ENCODE measurements at regions not wholly inside any gene's neighbourhood (a gene's known extent, or its start where the extent isn't known, plus 50 kb on each side); places are given as distances from the start of the nearest gene placed in this dataset.

- Histone ChIP-seq H3K36me3 (replicated peaks in 1 of 2; ENCODE audit: control insufficient read depth in 2 of 2, insufficient read depth in 2 of 2, low read length in 2 of 2) (no peaks in the 10 kb centered on the region), H3K79me1 (ENCODE audit: low read depth, low read length) (no peaks in the 10 kb centered on the region), H4K91ac (ENCODE audit: low read depth, low read length, poor library complexity) (no peak overlapping the region), H3K4ac (ENCODE audit: low read length) (no peak overlapping the region), H3K18ac (ENCODE audit: low read length) (no peak overlapping the region), H2BK12ac (ENCODE audit: low read length) (no peak overlapping the region), H3K4me2 (ENCODE audit: insufficient read depth, low read length, poor library complexity, severe bottlenecking) (no peak overlapping the region), H3K4me1 (ENCODE audit: control insufficient read depth in 2 of 2, insufficient read depth in 1 of 2, low read depth in 1 of 2, low read length in 2 of 2) (no peaks in the 10 kb centered on the region), H3K9me3 (replicated peaks in 1 of 2; ENCODE audit: control insufficient read depth in 2 of 2, insufficient read depth in 1 of 2, low read depth in 1 of 2, low read length in 2 of 2) (no peaks in the 10 kb centered on the region), H3K27me3 (ENCODE audit: control insufficient read depth in 3 of 3, insufficient read depth in 3 of 3, low read depth in 1 of 3, low read length in 3 of 3) (no peaks in the 10 kb centered on the region), H3K9ac (ENCODE audit: low read depth, low read length, poor library complexity) (no peak overlapping the region), H3K23ac (ENCODE audit: low read depth, low read length, poor library complexity) (no peak overlapping the region), H3K27ac (replicated peaks; ENCODE audit: low read length) (no peak overlapping the region), H2BK5ac (ENCODE audit: low read length) (no peak overlapping the region), H2AK5ac (ENCODE audit: low read depth, low read length) (no peak overlapping the region), H2AFZ (ENCODE audit: low read length) (no peak overlapping the region), H3K14ac (ENCODE audit: low read length) (no peak overlapping the region), H2BK120ac (ENCODE audit: low read depth, low read length) (no peak overlapping the region), H3K4me3 (ENCODE audit: low read length in 2 of 2) (no peak overlapping the region), H2BK15ac (ENCODE audit: low read length) (no peak overlapping the region), H4K8ac (ENCODE audit: low read depth, low read length) (no peak overlapping the region)
- peak; percentile 12 for DNase-seq (ENCODE audit: low spot score)
- WGBS, 2 donors (ENCODE audit: extremely low coverage in 2 of 2, insufficient read length in 2 of 2, insufficient replicate concordance in 1 of 2): no CpG with 5 or more reads among the region's 5 CpGs
Observed at GRCh38 chr12:17976202-17976601, 113.8 kb downstream of the RERGL start.

- H3K9ac ChIP-seq (ENCODE audit: low read depth, low read length, poor library complexity): no peak overlapping the region
- no peaks in the 10 kb centered on the region for H3K79me1 ChIP-seq (ENCODE audit: low read depth, low read length)
- no peak overlapping the region for H3K18ac ChIP-seq (ENCODE audit: low read length)
- no peak overlapping the region for H2AK5ac ChIP-seq (ENCODE audit: low read depth, low read length)
- no peak overlapping the region for H4K91ac ChIP-seq (ENCODE audit: low read depth, low read length, poor library complexity)
- no peak overlapping the region for H3K14ac ChIP-seq (ENCODE audit: low read length)
- no peak overlapping the region for H3K4me2 ChIP-seq (ENCODE audit: insufficient read depth, low read length, poor library complexity, severe bottlenecking)
- H3K36me3 ChIP-seq (replicated peaks in 1 of 2; ENCODE audit: control insufficient read depth in 2 of 2, insufficient read depth in 2 of 2, low read length in 2 of 2): no peaks in the 10 kb centered on the region
- no peaks in the 10 kb centered on the region for H3K27me3 ChIP-seq (ENCODE audit: control insufficient read depth in 3 of 3, insufficient read depth in 3 of 3, low read depth in 1 of 3, low read length in 3 of 3)
- no peak overlapping the region for H2AFZ ChIP-seq (ENCODE audit: low read length)
- no peak overlapping the region for H2BK120ac ChIP-seq (ENCODE audit: low read depth, low read length)
- no peak overlapping the region for H3K23ac ChIP-seq (ENCODE audit: low read depth, low read length, poor library complexity)
- WGBS, 2 donors (ENCODE audit: extremely low coverage in 2 of 2, insufficient read length in 2 of 2, insufficient replicate concordance in 1 of 2): no CpG with 5 or more reads among the region's 1 CpG
- H3K27ac ChIP-seq (replicated peaks; ENCODE audit: low read length): no peak overlapping the region
- H3K4me1 ChIP-seq (ENCODE audit: control insufficient read depth in 2 of 2, insufficient read depth in 1 of 2, low read depth in 1 of 2, low read length in 2 of 2): no peaks in the 10 kb centered on the region
- H2BK15ac ChIP-seq (ENCODE audit: low read length): no peak overlapping the region
- no peak for DNase-seq (ENCODE audit: low spot score)
- H3K9me3 ChIP-seq (replicated peaks in 1 of 2; ENCODE audit: control insufficient read depth in 2 of 2, insufficient read depth in 1 of 2, low read depth in 1 of 2, low read length in 2 of 2): no peaks in the 10 kb centered on the region
- H2BK12ac ChIP-seq (ENCODE audit: low read length): no peak overlapping the region
- H2BK5ac ChIP-seq (ENCODE audit: low read length): no peak overlapping the region
- no peak overlapping the region for H3K4me3 ChIP-seq (ENCODE audit: low read length in 2 of 2)
- no peak overlapping the region for H4K8ac ChIP-seq (ENCODE audit: low read depth, low read length)
- H3K4ac ChIP-seq (ENCODE audit: low read length): no peak overlapping the region
Observed at GRCh38 chr12:17975763-17976162, 114.2 kb downstream of the RERGL start.

DNA sequence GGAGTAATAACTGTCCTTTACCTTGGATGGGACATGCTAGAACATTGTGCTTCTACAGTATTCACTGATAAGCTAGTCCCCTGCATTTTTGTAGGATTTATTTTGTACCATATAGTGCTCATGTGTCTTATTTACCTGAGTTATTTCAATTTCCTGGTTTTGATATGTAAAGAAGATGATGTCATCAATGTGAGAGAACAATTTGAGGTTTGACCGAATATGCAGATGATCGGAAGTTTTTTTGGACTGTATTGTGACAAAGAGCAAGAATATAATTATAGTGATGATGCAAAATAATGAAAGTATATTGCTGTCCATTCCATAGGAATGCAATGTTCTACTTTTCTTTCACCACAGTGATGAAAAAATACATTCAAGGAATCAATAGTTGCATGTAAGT lies 114.8 kb downstream of the RERGL start:
- H3K9ac ChIP-seq (ENCODE audit: low read depth, low read length, poor library complexity): no peak overlapping the region
- no peak overlapping the region for H3K4me3 ChIP-seq (ENCODE audit: low read length in 2 of 2)
- no peaks in the 10 kb centered on the region for H3K9me3 ChIP-seq (replicated peaks in 1 of 2; ENCODE audit: control insufficient read depth in 2 of 2, insufficient read depth in 1 of 2, low read depth in 1 of 2, low read length in 2 of 2)
- no peak overlapping the region for H3K18ac ChIP-seq (ENCODE audit: low read length)
- no peak overlapping the region for H3K4me2 ChIP-seq (ENCODE audit: insufficient read depth, low read length, poor library complexity, severe bottlenecking)
- H2AFZ ChIP-seq (ENCODE audit: low read length): no peak overlapping the region
- H3K79me1 ChIP-seq (ENCODE audit: low read depth, low read length): no peaks in the 10 kb centered on the region
- H3K14ac ChIP-seq (ENCODE audit: low read length): no peak overlapping the region
- no peaks in the 10 kb centered on the region for H3K27me3 ChIP-seq (ENCODE audit: control insufficient read depth in 3 of 3, insufficient read depth in 3 of 3, low read depth in 1 of 3, low read length in 3 of 3)
- no peak for DNase-seq (ENCODE audit: low spot score)
- no CpG with 5 or more reads among the region's 2 CpGs for WGBS, 2 donors (ENCODE audit: extremely low coverage in 2 of 2, insufficient read length in 2 of 2, insufficient replicate concordance in 1 of 2)
- no peak overlapping the region for H2BK120ac ChIP-seq (ENCODE audit: low read depth, low read length)
- no peak overlapping the region for H2BK12ac ChIP-seq (ENCODE audit: low read length)
- H2BK5ac ChIP-seq (ENCODE audit: low read length): no peak overlapping the region
- no peaks in the 10 kb centered on the region for H3K4me1 ChIP-seq (ENCODE audit: control insufficient read depth in 2 of 2, insufficient read depth in 1 of 2, low read depth in 1 of 2, low read length in 2 of 2)
- H3K36me3 ChIP-seq (replicated peaks in 1 of 2; ENCODE audit: control insufficient read depth in 2 of 2, insufficient read depth in 2 of 2, low read length in 2 of 2): no peaks in the 10 kb centered on the region
- H4K91ac ChIP-seq (ENCODE audit: low read depth, low read length, poor library complexity): no peak overlapping the region
- no peak overlapping the region for H3K23ac ChIP-seq (ENCODE audit: low read depth, low read length, poor library complexity)
- H2AK5ac ChIP-seq (ENCODE audit: low read depth, low read length): no peak overlapping the region
- H4K8ac ChIP-seq (ENCODE audit: low read depth, low read length): no peak overlapping the region
- no peak overlapping the region for H3K4ac ChIP-seq (ENCODE audit: low read length)
- H2BK15ac ChIP-seq (ENCODE audit: low read length): no peak overlapping the region
- no peak overlapping the region for H3K27ac ChIP-seq (replicated peaks; ENCODE audit: low read length)

- no peak overlapping the region for H3K4me3 ChIP-seq (ENCODE audit: low read length in 2 of 2)
- H3K14ac ChIP-seq (ENCODE audit: low read length): no peak overlapping the region
- H3K27me3 ChIP-seq (ENCODE audit: control insufficient read depth in 3 of 3, insufficient read depth in 3 of 3, low read depth in 1 of 3, low read length in 3 of 3): no peaks in the 10 kb centered on the region
- H2BK15ac ChIP-seq (ENCODE audit: low read length): no peak overlapping the region
- H2AFZ ChIP-seq (ENCODE audit: low read length): no peak overlapping the region
- H4K8ac ChIP-seq (ENCODE audit: low read depth, low read length): no peak overlapping the region
- no peaks in the 10 kb centered on the region for H3K79me1 ChIP-seq (ENCODE audit: low read depth, low read length)
- no peaks in the 10 kb centered on the region for H3K9me3 ChIP-seq (replicated peaks in 1 of 2; ENCODE audit: control insufficient read depth in 2 of 2, insufficient read depth in 1 of 2, low read depth in 1 of 2, low read length in 2 of 2)
- no peak overlapping the region for H3K4ac ChIP-seq (ENCODE audit: low read length)
- H3K9ac ChIP-seq (ENCODE audit: low read depth, low read length, poor library complexity): no peak overlapping the region
- no peaks in the 10 kb centered on the region for H3K4me1 ChIP-seq (ENCODE audit: control insufficient read depth in 2 of 2, insufficient read depth in 1 of 2, low read depth in 1 of 2, low read length in 2 of 2)
- H2BK120ac ChIP-seq (ENCODE audit: low read depth, low read length): no peak overlapping the region
- no CpG with 5 or more reads among the region's 1 CpG for WGBS, 2 donors (ENCODE audit: extremely low coverage in 2 of 2, insufficient read length in 2 of 2, insufficient replicate concordance in 1 of 2)
- H3K4me2 ChIP-seq (ENCODE audit: insufficient read depth, low read length, poor library complexity, severe bottlenecking): no peak overlapping the region
- H2AK5ac ChIP-seq (ENCODE audit: low read depth, low read length): no peak overlapping the region
- no peak overlapping the region for H3K18ac ChIP-seq (ENCODE audit: low read length)
- no peak overlapping the region for H3K27ac ChIP-seq (replicated peaks; ENCODE audit: low read length)
- H3K23ac ChIP-seq (ENCODE audit: low read depth, low read length, poor library complexity): no peak overlapping the region
- H3K36me3 ChIP-seq (replicated peaks in 1 of 2; ENCODE audit: control insufficient read depth in 2 of 2, insufficient read depth in 2 of 2, low read length in 2 of 2): no peaks in the 10 kb centered on the region
- H2BK12ac ChIP-seq (ENCODE audit: low read length): no peak overlapping the region
- H2BK5ac ChIP-seq (ENCODE audit: low read length): no peak overlapping the region
- no peak for DNase-seq (ENCODE audit: low spot score)
- H4K91ac ChIP-seq (ENCODE audit: low read depth, low read length, poor library complexity): no peak overlapping the region
Observed at GRCh38 chr12:17971850-17972249, 118.1 kb downstream of the RERGL start.
